GM10266 (cell line): ENCODE measurements at regions not wholly inside any gene's neighbourhood (a gene's known extent, or its start where the extent isn't known, plus 50 kb on each side); places are given as distances from the start of the nearest gene placed in this dataset.

Experiments used
- DNase-seq: peaks from one replicate; pipeline ENCODE4 v3.0.0; 2012; ENCODE audit errors: extremely low spot score
- CTCF ChIP-seq: IDR thresholded peaks from 2 replicates; pipeline ENCODE4 v1.5.1; 2012; ENCODE audit warnings: mild to moderate bottlenecking, low read depth; ENCODE audit not compliant: control insufficient read depth, insufficient read depth; ENCODE audit errors: missing control alignments

- no peak for TF ChIP-seq CTCF
- DNase-seq = no peak
These were observed 58.3 kb downstream of the VCPKMT start for GRCh38 chr14:50058113-50058512.
